ENCODE measurements at regions not wholly inside any gene's neighbourhood (a gene's known extent, or its start where the extent isn't known, plus 50 kb on each side); places are given as distances from the start of the nearest gene placed in this dataset.

DNA sequence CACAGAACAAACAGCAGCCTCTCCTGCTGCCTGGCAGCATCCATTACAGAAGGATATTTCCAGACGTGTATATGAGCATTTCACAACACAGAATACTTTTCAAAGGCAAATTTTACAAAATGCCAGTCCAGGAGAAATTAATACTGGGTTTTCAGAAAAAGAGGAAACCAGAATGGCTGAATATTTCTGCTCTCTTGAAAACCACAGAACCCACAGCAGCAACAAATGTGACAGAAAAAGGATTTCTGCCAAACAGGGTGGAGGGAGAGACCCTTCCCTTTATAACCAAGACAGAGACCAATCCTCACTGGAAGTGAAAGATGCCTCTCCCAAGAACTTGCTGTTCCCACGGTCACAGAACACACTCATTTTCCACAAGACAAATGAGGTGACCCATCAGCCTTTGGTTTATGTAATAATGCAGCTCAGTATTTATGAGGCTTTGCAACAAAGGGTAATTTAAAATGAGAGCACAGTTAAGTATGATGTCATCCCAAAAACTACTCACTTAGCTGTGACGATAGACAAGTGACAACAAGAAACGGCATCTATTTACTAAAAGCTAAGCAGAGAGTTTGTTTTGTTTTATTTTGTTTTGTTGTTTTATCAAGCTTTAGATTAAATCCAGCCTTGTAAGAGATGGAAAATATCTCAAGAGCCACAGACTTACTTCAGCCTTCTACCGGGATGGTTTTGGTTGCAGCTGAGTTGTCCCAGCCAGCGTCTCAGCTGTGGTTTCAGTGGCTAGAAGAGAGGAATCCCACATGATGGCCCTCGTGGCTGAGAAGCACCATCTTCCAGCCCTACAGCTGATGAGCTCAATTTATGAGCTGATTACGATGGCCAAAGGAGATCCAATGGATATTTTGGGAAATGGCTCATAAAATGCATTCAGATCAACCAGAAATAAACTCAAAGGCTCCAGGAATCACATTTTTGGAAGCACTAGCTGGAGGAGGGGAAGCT, 249.3 kb upstream of the AGAP1 start (continued):
- TF ChIP-seq, protein P1, sequence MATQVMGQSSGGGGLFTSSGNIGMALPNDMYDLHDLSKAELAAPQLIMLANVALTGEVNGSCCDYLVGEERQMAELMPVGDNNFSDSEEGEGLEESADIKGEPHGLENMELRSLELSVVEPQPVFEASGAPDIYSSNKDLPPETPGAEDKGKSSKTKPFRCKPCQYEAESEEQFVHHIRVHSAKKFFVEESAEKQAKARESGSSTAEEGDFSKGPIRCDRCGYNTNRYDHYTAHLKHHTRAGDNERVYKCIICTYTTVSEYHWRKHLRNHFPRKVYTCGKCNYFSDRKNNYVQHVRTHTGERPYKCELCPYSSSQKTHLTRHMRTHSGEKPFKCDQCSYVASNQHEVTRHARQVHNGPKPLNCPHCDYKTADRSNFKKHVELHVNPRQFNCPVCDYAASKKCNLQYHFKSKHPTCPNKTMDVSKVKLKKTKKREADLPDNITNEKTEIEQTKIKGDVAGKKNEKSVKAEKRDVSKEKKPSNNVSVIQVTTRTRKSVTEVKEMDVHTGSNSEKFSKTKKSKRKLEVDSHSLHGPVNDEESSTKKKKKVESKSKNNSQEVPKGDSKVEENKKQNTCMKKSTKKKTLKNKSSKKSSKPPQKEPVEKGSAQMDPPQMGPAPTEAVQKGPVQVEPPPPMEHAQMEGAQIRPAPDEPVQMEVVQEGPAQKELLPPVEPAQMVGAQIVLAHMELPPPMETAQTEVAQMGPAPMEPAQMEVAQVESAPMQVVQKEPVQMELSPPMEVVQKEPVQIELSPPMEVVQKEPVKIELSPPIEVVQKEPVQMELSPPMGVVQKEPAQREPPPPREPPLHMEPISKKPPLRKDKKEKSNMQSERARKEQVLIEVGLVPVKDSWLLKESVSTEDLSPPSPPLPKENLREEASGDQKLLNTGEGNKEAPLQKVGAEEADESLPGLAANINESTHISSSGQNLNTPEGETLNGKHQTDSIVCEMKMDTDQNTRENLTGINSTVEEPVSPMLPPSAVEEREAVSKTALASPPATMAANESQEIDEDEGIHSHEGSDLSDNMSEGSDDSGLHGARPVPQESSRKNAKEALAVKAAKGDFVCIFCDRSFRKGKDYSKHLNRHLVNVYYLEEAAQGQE (IDR thresholded peaks at IDR 0.05; ENCODE audit: unreplicated experiment), result no peak
- no peak for TF ChIP-seq POLR2AphosphoS5 (IDR thresholded peaks at IDR 0.05; ENCODE audit: low read depth)
- no peak for TF ChIP-seq JUNB (IDR thresholded peaks at IDR 0.05; ENCODE audit: unreplicated experiment)
- TF ChIP-seq ZNF331 (CRISPR knock-in tag; IDR thresholded peaks at IDR 0.05; ENCODE audit: low read depth), result no peak
- TF ChIP-seq, protein P2, sequence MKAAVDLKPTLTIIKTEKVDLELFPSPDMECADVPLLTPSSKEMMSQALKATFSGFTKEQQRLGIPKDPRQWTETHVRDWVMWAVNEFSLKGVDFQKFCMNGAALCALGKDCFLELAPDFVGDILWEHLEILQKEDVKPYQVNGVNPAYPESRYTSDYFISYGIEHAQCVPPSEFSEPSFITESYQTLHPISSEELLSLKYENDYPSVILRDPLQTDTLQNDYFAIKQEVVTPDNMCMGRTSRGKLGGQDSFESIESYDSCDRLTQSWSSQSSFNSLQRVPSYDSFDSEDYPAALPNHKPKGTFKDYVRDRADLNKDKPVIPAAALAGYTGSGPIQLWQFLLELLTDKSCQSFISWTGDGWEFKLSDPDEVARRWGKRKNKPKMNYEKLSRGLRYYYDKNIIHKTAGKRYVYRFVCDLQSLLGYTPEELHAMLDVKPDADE (IDR thresholded peaks at IDR 0.05), result no peak
- no peak for TF ChIP-seq STAT1 (IDR thresholded peaks at IDR 0.05; ENCODE audit: unreplicated experiment)
- TF ChIP-seq EZH2phosphoT487 (IDR thresholded peaks at IDR 0.05; ENCODE audit: unreplicated experiment), result no peak
- TF ChIP-seq, protein P3, sequence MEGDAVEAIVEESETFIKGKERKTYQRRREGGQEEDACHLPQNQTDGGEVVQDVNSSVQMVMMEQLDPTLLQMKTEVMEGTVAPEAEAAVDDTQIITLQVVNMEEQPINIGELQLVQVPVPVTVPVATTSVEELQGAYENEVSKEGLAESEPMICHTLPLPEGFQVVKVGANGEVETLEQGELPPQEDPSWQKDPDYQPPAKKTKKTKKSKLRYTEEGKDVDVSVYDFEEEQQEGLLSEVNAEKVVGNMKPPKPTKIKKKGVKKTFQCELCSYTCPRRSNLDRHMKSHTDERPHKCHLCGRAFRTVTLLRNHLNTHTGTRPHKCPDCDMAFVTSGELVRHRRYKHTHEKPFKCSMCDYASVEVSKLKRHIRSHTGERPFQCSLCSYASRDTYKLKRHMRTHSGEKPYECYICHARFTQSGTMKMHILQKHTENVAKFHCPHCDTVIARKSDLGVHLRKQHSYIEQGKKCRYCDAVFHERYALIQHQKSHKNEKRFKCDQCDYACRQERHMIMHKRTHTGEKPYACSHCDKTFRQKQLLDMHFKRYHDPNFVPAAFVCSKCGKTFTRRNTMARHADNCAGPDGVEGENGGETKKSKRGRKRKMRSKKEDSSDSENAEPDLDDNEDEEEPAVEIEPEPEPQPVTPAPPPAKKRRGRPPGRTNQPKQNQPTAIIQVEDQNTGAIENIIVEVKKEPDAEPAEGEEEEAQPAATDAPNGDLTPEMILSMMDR (conservative IDR thresholded peaks at IDR 0.05; ENCODE audit: low read depth in 2 of 2), result no peak
- TF ChIP-seq NANOG (IDR thresholded peaks at IDR 0.05; ENCODE audit: borderline replicate concordance), result no peak

DNA sequence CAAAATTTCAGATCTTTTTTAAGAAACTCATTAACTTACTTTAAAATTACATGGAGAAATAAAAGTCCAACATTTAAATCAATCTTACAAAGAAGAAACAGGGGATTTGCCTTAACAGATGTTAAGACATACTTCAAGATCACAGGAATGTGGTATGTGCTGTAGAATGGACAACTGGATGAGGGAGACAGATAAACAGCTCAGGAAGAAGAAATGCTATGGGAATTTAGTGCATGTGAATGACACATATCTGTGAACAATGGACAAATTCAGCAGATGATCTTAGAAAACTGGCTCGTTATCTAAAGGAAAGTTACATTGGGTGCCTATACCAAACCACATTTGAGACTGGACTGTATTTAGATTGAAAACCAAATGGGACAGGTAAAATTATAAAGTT, 246.8 kb upstream of the AGAP1 start:
- no peaks in the 10 kb centered on the region for H3K9me2 ChIP-seq (ENCODE audit: insufficient read depth)
- H3K79me2 ChIP-seq (replicated peaks; ENCODE audit: insufficient read depth), result no peaks in the 10 kb centered on the region
- no peaks in the 10 kb centered on the region for H3K27me3 ChIP-seq (ENCODE audit: insufficient read depth)
- no peaks in the 10 kb centered on the region for H3K4me1 ChIP-seq (ENCODE audit: insufficient read depth)
- H3K36me3 ChIP-seq (ENCODE audit: insufficient read depth), result no peaks in the 10 kb centered on the region
- Mint-ChIP-seq H3K9me3 (no peaks in the 10 kb centered on the region; the same call in 2 of the 3 replicates), H3K27me3 (ENCODE audit: insufficient read depth, low read depth, poor library complexity) (peaks cover 4% of the 10 kb centered on the region), H3K4me3 (no peak overlapping the region), H3K4me1 (no peaks in the 10 kb centered on the region), H3K27ac (no peak overlapping the region), H3K36me3 (ENCODE audit: low read depth) (no peaks in the 10 kb centered on the region)
- no peak overlapping the region for H3K4me2 ChIP-seq
- no peaks in the 10 kb centered on the region for H3F3A ChIP-seq (replicated peaks; ENCODE audit: low read depth)
- H2AFZ ChIP-seq, result no peak overlapping the region
- H4K20me1 ChIP-seq (replicated peaks; ENCODE audit: insufficient read depth), result no peaks in the 10 kb centered on the region
- ATAC-seq (no peak), DNase-seq (ENCODE audit: low spot score) (no peak)
- no peak overlapping the region for H3K27ac ChIP-seq (ENCODE audit: low read depth)
- no peak overlapping the region for H3K4me3 ChIP-seq
- TF ChIP-seq JUNB (IDR thresholded peaks at IDR 0.05; ENCODE audit: unreplicated experiment) (no peak), ZNF331 (CRISPR knock-in tag; IDR thresholded peaks at IDR 0.05; ENCODE audit: low read depth) (no peak), EZH2 (IDR thresholded peaks at IDR 0.05; ENCODE audit: low read depth, unreplicated experiment) (no peak), STAT1 (IDR thresholded peaks at IDR 0.05; ENCODE audit: unreplicated experiment) (no peak), NANOG (IDR thresholded peaks at IDR 0.05; ENCODE audit: borderline replicate concordance) (no peak)
- TF ChIP-seq, protein P2 (IDR thresholded peaks at IDR 0.05), result no peak

Measured in GM23338 (cell line).